HPDE6-E6E7 (cell line): ENCODE measurements at regions not wholly inside any gene's neighbourhood (a gene's known extent, or its start where the extent isn't known, plus 50 kb on each side); places are given as distances from the start of the nearest gene placed in this dataset.

ENCODE experiments used
- DNase-seq: peaks from one replicate; pipeline ENCODE4 v3.0.0; 2011; ENCODE audit warnings: missing footprints; ENCODE audit errors: extremely low spot score

DNA sequence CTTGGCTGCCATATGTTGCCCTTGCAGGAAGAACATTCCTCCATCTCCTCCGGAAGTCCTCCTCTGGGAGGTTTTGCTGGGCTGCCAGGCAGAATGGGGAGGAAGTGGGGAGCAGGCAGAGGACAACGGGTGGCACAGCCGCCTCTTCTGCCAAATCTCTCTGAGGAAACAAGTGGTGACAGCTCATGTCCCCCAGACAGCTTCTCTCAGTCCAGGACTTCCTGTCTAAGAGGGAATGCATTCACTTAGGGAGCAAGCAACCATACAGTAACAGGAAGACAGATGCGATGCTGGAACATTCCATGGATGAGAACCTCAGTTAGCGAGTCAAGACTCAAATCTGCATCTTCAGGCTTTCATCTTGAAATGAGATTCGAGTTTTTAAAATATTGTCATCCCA, 701.0 kb downstream of the SEMA5A start:
- DNase-seq = no peak

DNA sequence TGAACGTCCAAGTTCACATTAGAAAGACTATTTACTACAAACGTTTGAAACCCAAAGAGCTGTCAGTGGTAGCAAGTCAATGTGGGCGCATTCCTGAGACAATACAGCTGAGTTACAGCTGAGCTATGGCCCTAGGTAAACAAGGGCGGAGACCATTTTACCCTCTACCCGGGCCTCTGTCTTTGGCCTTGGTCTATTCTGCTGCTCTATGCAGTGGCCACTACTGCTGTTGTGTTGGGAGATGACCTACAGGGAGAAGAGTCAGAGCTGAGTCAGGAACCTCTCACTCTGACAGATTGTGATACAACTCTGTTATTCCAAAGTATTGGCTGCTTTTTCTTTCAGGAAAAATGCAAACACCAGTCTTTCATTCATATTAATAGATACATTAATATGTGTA, 700.6 kb downstream of the SEMA5A start:
- DNase-seq = no peak

DNA sequence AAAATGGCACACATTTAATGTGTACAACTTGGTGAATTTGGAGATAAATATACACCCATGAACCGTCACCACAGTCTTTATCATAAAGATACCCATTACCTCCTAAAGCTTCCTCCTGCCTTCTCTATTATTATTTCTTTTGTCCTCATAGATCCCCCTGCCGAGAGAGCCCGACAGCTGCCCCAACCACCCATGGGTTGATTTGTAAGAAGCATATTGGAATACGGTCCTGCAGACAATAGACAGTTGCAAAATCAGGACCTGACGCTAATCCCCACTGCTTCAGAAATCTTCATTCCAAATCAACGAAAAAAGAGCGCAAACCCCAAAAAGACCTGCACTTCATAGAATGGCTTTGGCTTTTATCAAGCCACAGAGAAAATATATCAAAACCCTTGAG, 697.5 kb downstream of the SEMA5A start:
- no peak for DNase-seq

DNA sequence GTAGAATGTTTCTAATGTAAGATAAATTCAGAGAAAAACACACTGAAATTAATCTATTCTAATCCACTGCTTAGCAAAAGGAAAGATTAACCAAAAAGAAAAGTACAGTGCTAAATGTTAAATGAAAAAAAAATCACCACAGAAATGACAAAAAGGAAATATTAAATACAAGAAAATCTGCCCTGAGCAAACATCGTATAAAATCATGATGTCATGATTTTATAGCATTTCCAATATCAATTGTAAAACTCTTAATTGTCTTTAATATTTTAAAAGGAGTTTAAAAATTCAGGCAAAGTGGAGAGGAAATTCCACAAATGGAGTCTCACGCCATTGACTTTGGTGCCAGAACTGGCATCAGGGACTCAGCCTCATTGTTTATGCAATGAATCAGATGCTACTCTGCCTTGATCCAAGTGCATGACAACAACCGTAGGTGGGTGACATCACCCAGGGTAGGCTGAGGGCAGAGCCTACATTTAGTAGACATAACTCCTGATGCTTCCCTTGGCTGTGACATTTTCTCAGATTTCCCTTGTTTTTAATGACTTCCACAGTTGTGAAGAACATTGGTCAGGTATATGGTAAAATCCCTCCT, 696.8 kb downstream of the SEMA5A start:
- DNase-seq = no peak

DNA sequence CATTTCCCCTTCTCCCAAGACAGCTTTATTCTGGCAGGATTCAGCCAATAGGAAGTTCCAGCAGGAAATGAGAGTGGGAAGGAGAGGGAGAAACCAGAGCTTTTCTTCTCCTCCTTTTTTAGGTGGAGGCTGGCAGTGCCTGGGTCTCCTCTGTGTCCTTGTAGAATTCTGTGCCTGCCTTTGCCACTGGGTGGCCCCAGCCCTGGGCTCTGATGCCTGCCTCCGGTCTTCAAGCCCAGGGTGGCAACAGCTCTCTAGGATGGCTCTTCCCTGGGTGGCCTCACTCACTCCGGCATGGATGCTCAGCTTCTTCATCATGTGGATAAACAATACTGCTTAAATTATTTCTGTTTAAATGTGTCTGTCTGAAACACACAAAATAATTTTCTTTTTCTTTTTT, 694.8 kb downstream of the SEMA5A start:
- DNase-seq = no peak

DNA sequence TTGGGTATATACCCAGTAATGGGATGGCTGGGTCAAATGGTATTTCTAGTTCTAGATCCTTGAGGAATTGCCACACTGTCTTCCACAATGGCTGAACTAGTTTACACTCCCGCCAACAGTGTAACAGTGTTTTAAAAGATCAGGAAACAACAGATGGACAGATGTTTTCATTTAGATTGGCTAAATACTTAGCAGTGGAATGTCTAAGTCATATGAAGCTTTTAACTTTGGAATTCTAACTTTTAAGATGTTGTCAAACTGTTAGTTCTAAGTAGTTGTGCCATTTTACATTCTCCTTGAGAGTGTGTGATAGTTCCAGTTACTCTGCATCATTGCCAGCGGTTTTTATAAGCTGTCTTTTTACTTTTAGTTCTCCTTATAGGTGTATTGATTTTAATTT, 688.8 kb downstream of the SEMA5A start:
- no peak for DNase-seq

DNA sequence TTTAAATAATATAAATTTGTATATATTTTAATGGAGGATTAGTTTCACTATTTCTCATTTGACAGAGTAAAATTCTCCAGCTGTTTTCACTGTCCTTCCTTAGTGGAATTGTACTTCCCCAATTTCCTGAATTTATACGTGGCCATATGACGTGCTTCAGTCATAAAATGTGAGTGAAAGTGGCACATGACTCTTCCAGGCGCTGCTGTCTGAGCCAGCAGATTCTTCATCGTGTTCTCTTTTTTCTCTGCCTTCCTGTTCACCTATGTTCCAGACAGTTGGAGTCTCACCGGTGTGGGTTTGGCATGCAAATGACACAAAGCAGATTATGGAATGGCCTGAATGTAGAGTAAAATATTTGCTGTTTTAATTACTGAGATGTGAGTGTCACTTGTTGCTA, 684.1 kb downstream of the SEMA5A start:
- no peak for DNase-seq

DNA sequence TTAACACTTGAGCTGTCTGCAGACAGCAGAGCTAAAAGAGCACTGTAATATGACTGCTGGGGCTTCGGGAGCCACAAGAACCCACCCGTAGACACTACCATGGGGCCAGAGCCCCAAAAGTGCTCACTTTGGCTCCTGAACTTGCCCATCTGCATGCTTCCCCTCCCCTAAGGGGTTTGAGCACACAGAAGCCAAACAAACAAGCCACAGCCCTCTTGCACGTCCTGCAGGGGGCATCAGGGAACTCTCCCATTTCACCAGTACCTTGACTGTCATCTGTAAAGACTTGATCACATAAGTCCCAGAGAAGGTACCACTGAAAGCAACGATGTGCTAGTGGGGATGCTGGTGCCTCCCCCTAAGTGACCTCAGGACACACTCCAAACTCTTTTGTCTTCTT, 681.8 kb downstream of the SEMA5A start:
- peak; percentile 19 for DNase-seq

DNA sequence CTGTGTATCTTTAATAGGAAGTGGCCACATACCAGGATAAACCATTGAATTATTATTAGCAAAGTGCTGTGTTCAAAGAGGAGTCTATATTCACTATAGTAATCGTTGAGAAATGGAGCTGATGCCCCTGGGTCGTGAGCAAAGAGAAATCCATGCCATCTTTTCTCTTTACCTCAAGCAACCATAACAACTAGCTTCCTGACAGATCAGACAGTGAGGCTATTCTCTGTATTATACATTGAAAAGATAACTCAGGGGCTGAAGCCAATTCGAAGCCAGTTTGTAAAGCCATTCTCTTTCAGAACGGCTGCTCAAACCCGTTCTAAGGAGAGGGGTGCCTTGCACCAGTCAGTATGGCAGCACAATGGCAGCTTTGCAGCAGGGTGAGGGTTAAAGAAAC, 680.6 kb downstream of the SEMA5A start:
- DNase-seq = no peak

DNA sequence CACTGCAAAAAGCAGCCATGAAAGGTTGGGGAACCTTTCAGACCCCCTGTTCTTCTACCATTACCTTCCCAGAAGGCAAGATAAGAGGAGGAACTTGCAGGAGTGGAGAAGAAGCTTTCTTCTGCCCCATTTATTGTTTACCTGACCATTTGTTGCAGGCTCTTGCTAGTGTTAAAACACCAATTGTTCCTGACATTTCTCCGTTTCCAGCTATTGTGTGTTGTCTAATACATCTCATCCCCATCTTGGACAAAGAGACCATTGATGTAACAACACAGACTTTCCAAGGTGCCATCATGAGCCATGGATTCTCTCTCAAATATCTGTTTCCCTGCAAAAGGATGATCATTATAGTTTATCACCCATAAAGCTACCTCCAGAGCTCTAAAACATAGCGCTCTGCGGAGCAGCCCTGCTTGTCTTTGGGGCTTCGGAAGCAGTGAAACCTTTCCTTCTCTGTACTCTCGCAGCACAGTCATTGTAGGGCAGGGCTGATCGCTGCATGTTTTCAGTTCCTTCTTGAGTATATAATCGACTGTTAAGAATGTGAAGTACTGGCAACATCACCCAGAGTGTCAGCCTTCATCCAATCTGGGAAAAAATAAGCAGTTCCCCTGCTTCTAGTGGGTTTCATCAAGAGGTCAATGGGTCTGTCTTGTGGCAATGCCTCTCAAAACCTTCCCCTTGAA, 680.0 kb downstream of the SEMA5A start:
- no peak for DNase-seq

DNA sequence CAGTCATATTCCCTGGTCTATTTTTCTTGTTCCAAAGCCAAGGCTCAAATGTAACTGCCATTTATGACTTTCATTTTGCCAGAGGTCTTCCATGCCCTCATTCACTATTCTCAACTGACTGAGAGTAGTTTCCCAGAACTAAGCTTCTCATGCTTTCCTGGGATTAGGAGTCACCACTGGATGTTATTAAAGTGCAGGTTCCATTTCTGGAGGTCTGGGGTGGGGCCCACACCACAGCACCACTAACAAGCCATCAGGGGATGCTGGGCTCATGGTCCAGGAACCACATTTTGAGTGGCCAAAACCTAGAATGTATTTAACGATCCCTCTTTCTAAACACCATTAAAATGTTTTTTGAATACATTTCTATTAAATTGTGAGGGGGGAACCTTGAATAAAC, 677.6 kb downstream of the SEMA5A start:
- DNase-seq = no peak

DNA sequence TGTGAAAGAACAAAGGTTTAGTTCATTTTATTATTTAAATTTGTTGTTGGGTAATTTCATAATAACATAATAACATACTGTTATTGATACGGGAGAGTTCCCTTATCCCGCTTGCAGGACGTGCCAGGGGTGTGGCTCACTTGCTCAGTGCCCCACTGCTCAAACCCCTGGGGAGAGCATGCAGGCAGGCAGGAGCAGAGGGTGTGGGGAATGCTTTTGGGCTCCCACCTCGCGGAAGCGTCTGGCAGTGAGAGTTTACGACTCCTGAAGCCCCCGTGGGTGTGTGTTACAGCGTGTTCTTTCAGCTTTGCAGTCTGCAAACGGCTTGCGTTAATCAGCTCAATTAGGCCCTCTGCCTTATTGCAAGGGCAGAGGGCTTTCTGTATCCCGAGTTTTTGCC, 675.9 kb downstream of the SEMA5A start:
- no peak for DNase-seq

DNA sequence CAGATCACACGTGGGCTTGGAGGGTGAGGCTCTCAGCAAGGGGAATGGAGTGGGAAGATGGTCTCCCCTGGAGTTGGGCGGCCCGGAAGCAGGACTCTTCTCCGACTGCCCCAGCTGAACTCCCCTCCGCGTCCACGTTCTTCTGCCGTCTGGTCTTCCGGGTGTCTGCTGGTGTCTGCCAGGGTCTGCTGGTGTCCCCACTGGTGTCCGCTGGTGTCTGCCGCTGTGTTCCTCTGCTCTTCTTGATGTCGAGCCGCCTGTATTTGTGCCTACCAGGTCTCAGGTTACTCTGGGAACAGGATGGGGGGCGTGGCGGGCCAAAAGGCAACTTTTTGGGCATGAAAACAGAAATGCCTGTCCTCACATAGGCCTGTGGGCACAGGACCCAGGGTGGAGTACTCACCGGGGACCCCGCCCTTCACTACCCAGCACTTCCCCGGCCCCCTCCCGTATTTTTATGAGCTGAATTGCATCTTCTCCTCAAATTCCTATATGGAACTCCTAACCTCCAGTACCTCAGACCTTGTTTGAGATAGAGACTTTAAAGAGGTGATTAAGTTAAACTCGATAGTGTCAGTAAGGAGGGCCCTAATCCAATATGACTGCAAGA, 675.4 kb downstream of the SEMA5A start:
- DNase-seq = no peak

DNA sequence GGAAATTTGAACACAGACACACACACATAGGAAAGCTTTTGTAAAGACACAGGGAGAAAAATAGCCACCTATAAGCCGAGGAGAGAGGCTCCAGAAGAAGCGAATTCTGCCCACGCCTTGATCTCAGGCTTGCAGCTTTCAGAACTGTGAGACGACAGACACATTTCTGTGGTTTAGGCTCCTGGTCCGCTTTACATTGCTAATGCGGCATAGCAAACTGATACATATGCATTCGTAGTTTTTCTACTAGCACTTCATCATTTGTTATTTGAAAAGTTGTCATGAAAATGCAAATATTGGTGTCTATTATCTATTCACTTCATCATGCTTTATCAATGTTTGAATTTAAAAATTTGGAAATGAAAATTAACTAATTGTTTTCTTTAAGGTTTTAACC, 674.9 kb downstream of the SEMA5A start:
- no peak for DNase-seq

DNA sequence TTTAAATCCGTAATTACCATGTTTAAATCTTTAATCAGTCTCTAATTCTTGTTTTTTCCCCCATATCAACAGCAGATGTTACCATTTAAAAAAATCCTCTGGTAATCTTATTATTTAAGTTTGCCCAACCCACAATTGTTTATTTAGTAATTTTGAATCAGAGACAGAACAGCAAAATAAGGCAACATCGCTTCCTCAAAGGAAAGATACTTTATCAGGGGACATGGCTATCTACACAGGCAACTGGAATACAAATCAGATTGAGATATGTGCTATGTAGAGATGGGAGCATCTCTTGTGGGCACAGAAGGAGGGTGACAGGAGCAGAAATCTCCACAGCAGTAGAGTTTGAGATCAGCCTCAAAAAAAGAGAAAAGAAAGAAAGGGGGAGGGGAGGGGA, 674.4 kb downstream of the SEMA5A start:
- DNase-seq = no peak

DNA sequence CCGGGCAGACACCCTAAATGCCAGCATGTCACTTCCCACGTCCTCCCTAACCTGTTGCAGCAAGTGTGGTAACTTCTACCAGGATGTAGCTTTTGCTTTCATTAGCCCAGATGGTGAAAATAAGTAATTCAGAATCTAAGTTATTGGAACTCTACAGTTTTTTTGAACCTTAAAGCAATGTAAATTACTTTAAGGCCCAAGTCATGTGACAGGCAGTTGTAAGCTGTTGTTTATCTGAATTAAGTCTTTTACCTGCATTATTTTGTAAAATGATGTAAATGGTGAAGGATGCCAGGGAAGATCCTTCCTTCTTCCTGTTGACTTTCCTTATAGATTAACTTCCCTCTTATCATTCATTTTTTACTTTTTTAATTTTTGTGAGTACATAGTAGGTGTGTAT, 670.2 kb downstream of the SEMA5A start:
- no peak for DNase-seq

DNA sequence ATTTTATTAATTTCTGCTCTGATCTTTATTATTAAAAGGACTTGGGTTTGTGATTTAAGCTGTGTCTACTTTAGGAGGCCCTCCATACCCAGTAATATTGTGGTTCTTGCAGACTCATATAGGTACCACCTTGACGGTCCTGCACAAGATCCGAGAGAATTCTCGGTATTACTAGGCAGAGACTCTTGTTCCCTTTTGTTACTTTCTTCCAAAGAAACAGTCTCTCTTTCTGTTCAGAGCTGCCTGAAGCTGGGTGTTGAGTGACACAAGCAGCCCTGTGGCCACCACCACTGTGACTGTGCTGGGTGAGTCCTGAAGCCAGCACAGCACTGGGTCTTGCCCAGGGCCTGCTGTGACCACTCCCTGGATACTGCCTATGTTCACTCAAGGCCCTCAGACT, 666.6 kb downstream of the SEMA5A start:
- no peak for DNase-seq

DNA sequence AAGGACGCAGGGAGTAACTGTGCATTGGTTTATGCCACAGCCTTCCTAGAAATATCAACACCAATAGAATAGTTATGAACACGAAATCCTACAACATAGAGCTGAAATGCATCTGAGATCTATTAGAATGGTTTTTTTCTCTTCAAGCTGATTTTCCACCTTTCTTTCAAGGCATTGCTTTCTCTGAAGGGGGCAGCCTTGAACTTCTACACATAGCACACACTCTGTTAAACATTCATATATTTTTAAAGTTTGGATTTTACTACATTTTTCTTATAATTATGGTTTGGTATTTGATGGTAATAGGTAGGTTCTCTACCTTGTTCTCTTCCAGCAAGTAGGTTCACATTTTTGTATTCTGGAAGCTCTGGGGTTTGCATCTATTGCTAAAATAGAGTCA, 661.8 kb downstream of the SEMA5A start:
- no peak for DNase-seq

DNA sequence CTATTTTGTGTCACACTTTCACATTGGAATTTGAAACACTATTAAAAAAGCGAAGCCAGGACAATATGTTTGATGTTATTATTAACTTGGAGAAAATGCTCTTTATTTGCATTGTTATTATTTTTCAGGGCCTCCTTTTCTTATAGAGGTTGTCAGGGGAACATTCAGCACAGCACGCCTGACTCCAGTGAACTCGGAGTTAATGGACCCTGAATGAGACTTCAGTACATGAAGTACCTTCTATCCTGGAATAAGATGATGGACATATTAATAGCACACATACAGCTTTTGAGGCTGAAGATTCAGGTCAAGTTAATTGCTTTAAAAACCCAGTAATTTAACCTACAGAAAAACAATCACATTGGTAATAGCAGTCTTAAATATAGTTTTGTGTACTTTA, 652.9 kb downstream of the SEMA5A start:
- DNase-seq = no peak

DNA sequence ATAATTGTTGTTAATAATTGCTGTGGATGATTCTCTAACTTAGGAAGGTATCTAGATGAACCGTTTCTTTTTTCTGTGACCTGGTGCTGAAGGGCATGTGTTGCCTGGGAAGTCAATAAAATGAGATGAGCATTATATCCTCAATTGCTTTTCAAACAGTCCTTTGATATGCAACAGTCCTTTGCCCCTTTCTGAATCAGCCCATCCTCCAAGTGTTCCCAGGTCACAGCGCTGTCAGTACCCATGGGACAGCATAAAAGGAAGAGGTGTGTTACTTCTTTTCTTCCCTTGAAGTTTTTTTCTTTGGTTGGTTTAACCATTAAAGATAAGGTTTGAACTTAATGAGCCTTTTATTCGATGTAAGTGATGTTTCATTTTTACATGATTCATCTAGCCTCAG, 651.8 kb downstream of the SEMA5A start:
- DNase-seq = no peak

DNA sequence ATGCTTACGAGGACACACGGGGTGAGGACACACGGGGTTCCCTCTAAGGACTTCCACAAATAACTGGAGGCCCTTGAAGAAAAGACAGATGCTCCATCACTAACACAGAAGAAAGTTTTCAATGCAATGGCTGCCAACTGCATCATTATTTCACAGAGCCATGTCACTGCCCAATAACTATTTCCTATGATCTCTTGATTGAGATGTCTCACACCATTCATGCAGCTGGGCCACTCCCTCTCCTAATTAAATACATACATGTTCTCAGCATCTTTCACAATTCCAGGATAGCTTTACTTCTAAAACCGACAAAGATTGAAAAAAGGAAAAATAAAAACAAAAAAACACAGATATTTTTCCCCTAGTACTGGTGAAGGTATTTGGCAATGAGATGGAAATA, 650.8 kb downstream of the SEMA5A start:
- no peak for DNase-seq

DNA sequence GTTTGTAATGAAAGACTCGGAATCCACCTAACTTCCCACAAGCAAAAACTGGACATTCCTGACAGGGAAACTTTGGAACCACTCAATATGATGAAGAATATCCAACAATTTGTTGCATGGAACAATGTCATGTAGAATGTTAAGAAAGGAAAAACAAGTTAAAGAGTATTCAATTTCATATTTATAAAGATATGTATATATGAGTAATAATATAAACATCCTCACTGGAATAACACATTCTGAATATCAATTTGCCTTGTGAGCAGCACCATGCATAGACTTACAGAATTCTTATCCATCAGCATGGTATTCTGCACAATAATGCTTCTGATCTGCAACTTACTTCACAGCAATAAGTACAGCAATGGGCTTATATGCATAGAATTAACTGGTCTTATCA, 650.3 kb downstream of the SEMA5A start:
- DNase-seq = no peak

DNA sequence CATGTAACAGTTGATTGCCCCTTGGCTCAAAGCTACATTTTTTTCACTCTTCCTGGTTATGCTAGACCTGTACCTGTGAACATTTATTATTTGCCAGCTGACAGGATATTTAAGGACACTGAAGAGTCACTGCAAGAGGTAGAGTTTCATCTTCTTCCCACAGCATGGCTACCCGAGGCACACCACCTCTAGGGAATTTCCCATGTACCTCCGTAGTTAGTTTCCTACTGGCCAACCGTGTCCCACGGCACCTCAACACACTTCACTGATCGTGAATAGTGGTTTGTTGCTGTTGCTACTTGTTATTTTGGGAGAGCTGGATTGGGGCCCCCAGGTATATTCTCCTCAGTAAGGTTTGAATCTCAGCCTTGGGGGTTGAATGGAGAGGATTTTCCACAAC, 648.6 kb downstream of the SEMA5A start:
- DNase-seq = no peak

DNA sequence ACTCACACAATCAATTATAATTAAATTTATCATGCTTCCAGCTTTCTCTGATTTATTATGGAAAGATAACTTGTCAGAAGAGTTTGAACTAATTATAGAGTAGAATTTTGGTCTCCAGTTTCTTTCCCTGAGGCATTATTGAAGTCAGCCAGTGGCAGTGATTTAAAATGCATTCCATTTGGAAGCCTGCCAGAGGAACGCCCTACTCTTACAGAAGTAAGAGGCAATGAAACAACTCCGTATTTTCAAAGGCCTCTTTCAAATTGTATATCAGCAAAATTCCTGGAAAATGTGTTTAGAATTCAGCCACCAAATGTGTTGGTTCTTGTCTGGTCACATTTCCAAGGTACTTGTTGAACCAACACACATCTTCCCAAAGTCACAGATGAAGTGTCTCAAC, 640.9 kb downstream of the SEMA5A start:
- no peak for DNase-seq
